Fibroblast of pulmonary artery (primary cell): ENCODE measurements at regions not wholly inside any gene's neighbourhood (a gene's known extent, or its start where the extent isn't known, plus 50 kb on each side); places are given as distances from the start of the nearest gene placed in this dataset.

Experiments
- DNase-seq: peaks from one replicate; pipeline ENCODE4 v3.0.0-alpha.2; 2010; ENCODE audit warnings: low read depth
- H3K4me3 ChIP-seq: replicated peaks from 2 replicates; pipeline ENCODE4 v1.5.1; 2011; ENCODE audit warnings: low read depth, mild to moderate bottlenecking, control low read depth, low read length, moderate library complexity
- CTCF ChIP-seq: IDR thresholded peaks from 2 replicates; pipeline ENCODE4 v1.5.1; 2011; ENCODE audit warnings: mild to moderate bottlenecking, control low read depth, low read length, inconsistent platforms; ENCODE audit errors: missing control alignments

GRCh38 chr4:23235628-23236390, 543.1 kb downstream of the GBA3 start:
- H3K4me3 ChIP-seq: no peak overlapping the region
- no peak for TF ChIP-seq CTCF
- DNase-seq: no peak

- no peak overlapping the region for H3K4me3 ChIP-seq
- peak; percentile 20 for DNase-seq
- TF ChIP-seq CTCF: no peak
These were observed 542.0 kb downstream of the GBA3 start for GRCh38 chr4:23234716-23235115.

- no peak for DNase-seq
- H3K4me3 ChIP-seq: no peak overlapping the region
- TF ChIP-seq CTCF: no peak
These were observed 541.3 kb downstream of the GBA3 start for GRCh38 chr4:23234018-23234417.

GRCh38 chr4:23233596-23233995, 540.9 kb downstream of the GBA3 start:
- no peak overlapping the region for H3K4me3 ChIP-seq
- DNase-seq: no peak
- TF ChIP-seq CTCF: no peak

GRCh38 chr4:23232987-23233386, 540.2 kb downstream of the GBA3 start:
- TF ChIP-seq CTCF: no peak
- peak; percentile 26 for DNase-seq
- H3K4me3 ChIP-seq: no peak overlapping the region

- no peak overlapping the region for H3K4me3 ChIP-seq
- DNase-seq: no peak
- TF ChIP-seq CTCF: no peak
These were observed 532.8 kb downstream of the GBA3 start for GRCh38 chr4:23225564-23225963.
